HG03571 (cell line): ENCODE measurements at regions not wholly inside any gene's neighbourhood (a gene's known extent, or its start where the extent isn't known, plus 50 kb on each side); places are given as distances from the start of the nearest gene placed in this dataset.
A peak's percentile ranks its signal among the peaks of the same experiment; 100 is the strongest.
"Not testable (repeated sequence)": the region's sequence is repeated elsewhere in the genome, so short reads cannot be mapped to it uniquely, and the experiment has no call there.

ENCODE experiments used
- ATAC-seq: cut with Tn5 transposase; IDR thresholded peaks from one replicate; pipeline ENCODE4 v1.9.1; 2021; ENCODE audit not compliant: unreplicated experiment

- ATAC-seq, result no peak
These were observed 213.4 kb upstream of the ELL2 start for GRCh38 chr5:96175090-96175489.

GRCh38 chr5:96173366-96173765 is 211.7 kb upstream of the ELL2 start:
- no peak for ATAC-seq

GRCh38 chr5:96172436-96172835 is 210.8 kb upstream of the ELL2 start:
- no peak for ATAC-seq

GRCh38 chr5:96171973-96172372 is 210.3 kb upstream of the ELL2 start:
- not testable (repeated sequence) for ATAC-seq

- ATAC-seq, result not testable (repeated sequence)
These were observed 209.0 kb upstream of the ELL2 start for GRCh38 chr5:96170481-96171125.

- not testable (repeated sequence) for ATAC-seq
These were observed 207.2 kb upstream of the ELL2 start for GRCh38 chr5:96168833-96169232.

- ATAC-seq, result no peak
These were observed 197.4 kb upstream of the ELL2 start for GRCh38 chr5:96159043-96159442.

- ATAC-seq, result no peak
These were observed 196.2 kb upstream of the ELL2 start for GRCh38 chr5:96157841-96158291.

- ATAC-seq, result no peak
These were observed 195.6 kb upstream of the ELL2 start for GRCh38 chr5:96157077-96157780.

GRCh38 chr5:96155147-96155546 is 193.5 kb upstream of the ELL2 start:
- no peak for ATAC-seq

- no peak for ATAC-seq
These were observed 190.2 kb upstream of the ELL2 start for GRCh38 chr5:96151891-96152290.

GRCh38 chr5:96150007-96150406 is 188.4 kb upstream of the ELL2 start:
- ATAC-seq, result no peak

- ATAC-seq, result no peak
These were observed 187.9 kb upstream of the ELL2 start for GRCh38 chr5:96149546-96149945.

- no peak for ATAC-seq
These were observed 187.4 kb upstream of the ELL2 start for GRCh38 chr5:96149021-96149420.

- ATAC-seq, result no peak
These were observed 186.7 kb upstream of the ELL2 start for GRCh38 chr5:96148376-96148775.

GRCh38 chr5:96147866-96148265 is 186.2 kb upstream of the ELL2 start:
- no peak for ATAC-seq

- ATAC-seq, result peak; percentile 44
These were observed 185.0 kb upstream of the ELL2 start for GRCh38 chr5:96146675-96147074.

- ATAC-seq, result no peak
These were observed 182.6 kb upstream of the ELL2 start for GRCh38 chr5:96144289-96144688.

- no peak for ATAC-seq
These were observed 181.8 kb upstream of the ELL2 start for GRCh38 chr5:96143450-96143849.

GRCh38 chr5:96142786-96143434 is 181.3 kb upstream of the ELL2 start:
- no peak for ATAC-seq

GRCh38 chr5:96142184-96142781 is 180.6 kb upstream of the ELL2 start:
- ATAC-seq, result no peak

- no peak for ATAC-seq
These were observed 180.1 kb upstream of the ELL2 start for GRCh38 chr5:96141749-96142148.
